ENCODE measurements at regions not wholly inside any gene's neighbourhood (a gene's known extent, or its start where the extent isn't known, plus 50 kb on each side); places are given as distances from the start of the nearest gene placed in this dataset.

GRCh38 chr4:157896726-157897125, 276.1 kb downstream of the GASK1B start:
- DNase-seq (ENCODE audit: low read depth): no peak
- Histone ChIP-seq H3K4me3 (ENCODE audit: low read depth, low read length) (no peak overlapping the region), H3K36me3 (ENCODE audit: control insufficient read depth, insufficient read depth, low read length) (no peaks in the 10 kb centered on the region), H3K27me3 (ENCODE audit: control insufficient read depth, insufficient read depth, low read length) (no peaks in the 10 kb centered on the region)
- no peak for TF ChIP-seq CTCF (IDR thresholded peaks at IDR 0.05; ENCODE audit: insufficient read depth, low read depth, low read length)
- POLR2A ChIA-PET: no interaction called here
- CTCF ChIA-PET: interaction anchor here (1.5 kb wide), 1 partner anchor 297 kb away, joined by 5 read pairs; no protein-coding TSS in a partner anchor

- Histone ChIP-seq H3K27me3 (ENCODE audit: control insufficient read depth, insufficient read depth, low read length) (no peaks in the 10 kb centered on the region), H3K36me3 (ENCODE audit: control insufficient read depth, insufficient read depth, low read length) (no peaks in the 10 kb centered on the region), H3K4me3 (ENCODE audit: low read depth, low read length) (no peak overlapping the region)
- ChIA-PET CTCF (no interaction called here), POLR2A (no interaction called here)
- TF ChIP-seq CTCF (IDR thresholded peaks at IDR 0.05; ENCODE audit: insufficient read depth, low read depth, low read length): no peak
- DNase-seq (ENCODE audit: low read depth): no peak
These were observed 277.6 kb downstream of the GASK1B start for GRCh38 chr4:157895205-157895604.

- CTCF ChIA-PET: no interaction called here
- H3K4me3 ChIP-seq (ENCODE audit: low read depth, low read length): no peak overlapping the region
- no peak for TF ChIP-seq CTCF (IDR thresholded peaks at IDR 0.05; ENCODE audit: insufficient read depth, low read depth, low read length)
- POLR2A ChIA-PET: no interaction called here
- no peaks in the 10 kb centered on the region for H3K36me3 ChIP-seq (ENCODE audit: control insufficient read depth, insufficient read depth, low read length)
- no peaks in the 10 kb centered on the region for H3K27me3 ChIP-seq (ENCODE audit: control insufficient read depth, insufficient read depth, low read length)
- DNase-seq (ENCODE audit: low read depth): no peak
These were observed 283.0 kb downstream of the GASK1B start for GRCh38 chr4:157889788-157890187.

- TF ChIP-seq CTCF (IDR thresholded peaks at IDR 0.05; ENCODE audit: insufficient read depth, low read depth, low read length): no peak
- H3K36me3 ChIP-seq (ENCODE audit: control insufficient read depth, insufficient read depth, low read length): no peaks in the 10 kb centered on the region
- H3K27me3 ChIP-seq (ENCODE audit: control insufficient read depth, insufficient read depth, low read length): no peaks in the 10 kb centered on the region
- H3K4me3 ChIP-seq (ENCODE audit: low read depth, low read length): no peak overlapping the region
- CTCF ChIA-PET: no interaction called here
- no peak for DNase-seq (ENCODE audit: low read depth)
- POLR2A ChIA-PET: no interaction called here
These were observed 284.5 kb downstream of the GASK1B start for GRCh38 chr4:157888281-157888680.

DNA sequence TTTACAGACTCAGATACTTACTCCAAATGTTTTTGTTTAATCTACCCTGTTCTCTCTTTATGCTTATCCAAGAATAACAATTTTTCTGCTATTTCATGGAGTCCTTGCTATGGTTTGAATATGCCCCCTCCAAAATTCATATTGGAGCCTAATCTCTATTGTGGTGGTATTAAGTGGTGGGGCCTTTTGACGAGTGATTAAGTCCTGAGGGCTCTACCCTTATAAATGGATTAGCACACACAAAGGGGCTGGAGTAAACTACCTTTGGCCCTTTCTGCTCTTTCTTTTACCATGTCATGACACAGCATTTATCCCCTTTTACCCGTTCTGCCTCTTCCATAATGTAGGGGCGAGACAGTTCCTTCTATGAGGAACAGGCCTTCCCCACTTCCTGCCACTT, 285.5 kb downstream of the GASK1B start:
- no peak for DNase-seq (ENCODE audit: low read depth)
- no peaks in the 10 kb centered on the region for H3K27me3 ChIP-seq (ENCODE audit: control insufficient read depth, insufficient read depth, low read length)
- POLR2A ChIA-PET: no interaction called here
- H3K36me3 ChIP-seq (ENCODE audit: control insufficient read depth, insufficient read depth, low read length): no peaks in the 10 kb centered on the region
- no peak overlapping the region for H3K4me3 ChIP-seq (ENCODE audit: low read depth, low read length)
- no peak for TF ChIP-seq CTCF (IDR thresholded peaks at IDR 0.05; ENCODE audit: insufficient read depth, low read depth, low read length)
- CTCF ChIA-PET: no interaction called here

Data from BJ (cell line).